ENCODE measurements at regions not wholly inside any gene's neighbourhood (a gene's known extent, or its start where the extent isn't known, plus 50 kb on each side); places are given as distances from the start of the nearest gene placed in this dataset.
A peak's percentile ranks its signal among the peaks of the same experiment; 100 is the strongest.

DNA sequence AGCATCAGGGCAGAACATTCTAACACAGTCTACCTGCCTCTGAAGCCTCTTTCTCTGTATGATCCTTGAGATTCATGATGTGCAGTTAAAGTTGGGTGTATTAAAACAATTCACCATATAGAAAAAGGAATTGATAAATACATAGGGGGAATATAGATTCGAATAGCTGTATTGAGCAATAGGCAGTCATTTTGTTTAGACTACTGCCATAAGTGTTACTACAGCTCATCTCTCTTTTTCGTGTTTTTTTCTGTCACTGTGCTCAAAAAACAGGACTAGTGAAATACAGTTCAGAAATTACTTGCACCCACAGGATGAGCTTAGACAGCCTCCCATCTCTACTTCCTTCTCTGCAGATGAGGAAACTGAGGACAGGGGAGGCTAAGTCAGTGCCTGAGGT lies 144.6 kb upstream of the FBN2 start:
- no peak for TF ChIP-seq POLR2A (IDR thresholded peaks at IDR 0.05)
- TF ChIP-seq, protein P1, sequence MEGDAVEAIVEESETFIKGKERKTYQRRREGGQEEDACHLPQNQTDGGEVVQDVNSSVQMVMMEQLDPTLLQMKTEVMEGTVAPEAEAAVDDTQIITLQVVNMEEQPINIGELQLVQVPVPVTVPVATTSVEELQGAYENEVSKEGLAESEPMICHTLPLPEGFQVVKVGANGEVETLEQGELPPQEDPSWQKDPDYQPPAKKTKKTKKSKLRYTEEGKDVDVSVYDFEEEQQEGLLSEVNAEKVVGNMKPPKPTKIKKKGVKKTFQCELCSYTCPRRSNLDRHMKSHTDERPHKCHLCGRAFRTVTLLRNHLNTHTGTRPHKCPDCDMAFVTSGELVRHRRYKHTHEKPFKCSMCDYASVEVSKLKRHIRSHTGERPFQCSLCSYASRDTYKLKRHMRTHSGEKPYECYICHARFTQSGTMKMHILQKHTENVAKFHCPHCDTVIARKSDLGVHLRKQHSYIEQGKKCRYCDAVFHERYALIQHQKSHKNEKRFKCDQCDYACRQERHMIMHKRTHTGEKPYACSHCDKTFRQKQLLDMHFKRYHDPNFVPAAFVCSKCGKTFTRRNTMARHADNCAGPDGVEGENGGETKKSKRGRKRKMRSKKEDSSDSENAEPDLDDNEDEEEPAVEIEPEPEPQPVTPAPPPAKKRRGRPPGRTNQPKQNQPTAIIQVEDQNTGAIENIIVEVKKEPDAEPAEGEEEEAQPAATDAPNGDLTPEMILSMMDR (IDR thresholded peaks at IDR 0.05), result no peak
- no peak for DNase-seq
- Histone ChIP-seq H3K27me3 (no peaks in the 10 kb centered on the region), H3K27ac (no peak overlapping the region), H3K36me3 (no peaks in the 10 kb centered on the region), H3K4me3 (no peak overlapping the region), H3K4me1 (peaks cover 0 to 9% (median 0%) of the 10 kb centered on the region in 3 donors), H3K9me3 (no peaks in the 10 kb centered on the region)
- 59 to 62% methylated on average over 2 of the region's 2 CpGs for WGBS, 2 donors
- intact Hi-C loops (cut with DNase I), result no loop called here

GRCh38 chr5:128684961-128685360 lies 146.9 kb upstream of the FBN2 start:
- DNase-seq, result no peak
- Histone ChIP-seq H3K4me1 (peaks cover 0 to 9% (median 0%) of the 10 kb centered on the region in 3 donors), H3K27ac (no peak overlapping the region), H3K9me3 (no peaks in the 10 kb centered on the region), H3K36me3 (no peaks in the 10 kb centered on the region), H3K27me3 (no peaks in the 10 kb centered on the region), H3K4me3 (no peak overlapping the region)
- 50 to 72% methylated on average over 1 of the region's 1 CpG for WGBS, 2 donors
- intact Hi-C loops (cut with DNase I), result no loop called here
- TF ChIP-seq, protein P1 (IDR thresholded peaks at IDR 0.05), result no peak
- TF ChIP-seq POLR2A (IDR thresholded peaks at IDR 0.05), result no peak

DNA sequence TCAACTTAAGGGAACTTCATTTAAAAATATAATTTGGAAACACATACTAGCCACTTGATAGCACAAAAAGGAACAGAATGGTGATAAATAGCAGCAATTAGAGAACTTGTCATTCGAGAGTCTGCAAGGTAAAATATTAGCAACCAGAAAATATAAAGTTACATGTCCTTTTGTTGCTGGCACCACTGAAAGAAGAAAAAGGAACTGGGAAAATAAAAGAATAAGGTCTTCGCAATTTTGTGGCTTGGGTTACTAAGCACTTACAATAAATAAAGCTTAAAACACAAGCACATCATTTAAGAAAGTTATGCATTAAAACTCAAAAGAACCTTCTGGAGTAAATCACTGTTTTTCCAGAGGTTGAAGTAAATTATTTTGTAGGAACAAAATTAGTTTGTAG lies 149.9 kb upstream of the FBN2 start:
- Histone ChIP-seq H3K27ac (no peak overlapping the region), H3K9me3 (no peaks in the 10 kb centered on the region), H3K4me1 (no peaks in the 10 kb centered on the region), H3K4me3 (no peak overlapping the region), H3K36me3 (no peaks in the 10 kb centered on the region), H3K27me3 (no peaks in the 10 kb centered on the region)
- TF ChIP-seq, protein P1 (IDR thresholded peaks at IDR 0.05), result no peak
- TF ChIP-seq POLR2A (IDR thresholded peaks at IDR 0.05), result no peak
- 66 to 71% methylated on average over 2 of the region's 2 CpGs for WGBS, 2 donors
- no peak for DNase-seq
- intact Hi-C loops (cut with DNase I), result no loop called here

DNA sequence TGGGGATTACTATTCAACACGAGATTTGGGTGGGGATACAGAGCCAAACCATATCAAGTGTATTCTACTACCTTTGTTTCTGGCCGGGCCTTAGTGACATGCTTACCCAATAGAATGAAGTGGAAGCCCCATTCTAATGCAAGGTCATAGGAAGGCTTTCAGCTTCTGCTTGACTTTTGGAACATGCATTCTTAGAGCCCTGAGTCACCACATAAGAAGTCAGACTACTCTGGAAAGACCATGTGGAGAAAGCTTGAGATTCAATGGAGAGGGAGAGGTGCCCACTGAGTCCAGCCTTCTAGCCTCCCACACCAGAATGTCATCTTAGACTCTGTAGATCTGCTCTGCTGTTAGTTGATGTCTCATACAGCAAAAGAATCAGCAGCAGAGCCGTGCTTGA lies 155.7 kb upstream of the FBN2 start:
- Histone ChIP-seq H3K4me1 (no peaks in the 10 kb centered on the region), H3K36me3 (no peaks in the 10 kb centered on the region), H3K27ac (no peak overlapping the region), H3K27me3 (no peaks in the 10 kb centered on the region), H3K4me3 (no peak overlapping the region), H3K9me3 (no peaks in the 10 kb centered on the region)
- 42 to 70% methylated on average over 2 to 3 of the region's 3 CpGs for WGBS, 2 donors
- no peak for TF ChIP-seq POLR2A (IDR thresholded peaks at IDR 0.05)
- TF ChIP-seq, protein P1 (IDR thresholded peaks at IDR 0.05), result no peak
- DNase-seq, result no peak
- intact Hi-C loops (cut with DNase I), result no loop called here

GRCh38 chr5:128695791-128696530 lies 157.9 kb upstream of the FBN2 start:
- 65 to 71% methylated on average over 1 of the region's 1 CpG for WGBS, 2 donors
- no peaks in the 10 kb centered on the region for H3K36me3 ChIP-seq
- H3K27ac ChIP-seq, result no peak overlapping the region
- no peak for DNase-seq
- intact Hi-C loops (cut with DNase I), result no loop called here
- no peaks in the 10 kb centered on the region for H3K4me1 ChIP-seq
- TF ChIP-seq POLR2A (IDR thresholded peaks at IDR 0.05), result no peak
- TF ChIP-seq, protein P1 (IDR thresholded peaks at IDR 0.05), result peak in 1 of 6 experiments; percentile 21
- H3K9me3 ChIP-seq, result no peaks in the 10 kb centered on the region
- no peak overlapping the region for H3K4me3 ChIP-seq
- H3K27me3 ChIP-seq, result no peaks in the 10 kb centered on the region

Measured in esophagus squamous epithelium (tissue), 5 donors.